ENCODE measurements at regions not wholly inside any gene's neighbourhood (a gene's known extent, or its start where the extent isn't known, plus 50 kb on each side); places are given as distances from the start of the nearest gene placed in this dataset.

DNA sequence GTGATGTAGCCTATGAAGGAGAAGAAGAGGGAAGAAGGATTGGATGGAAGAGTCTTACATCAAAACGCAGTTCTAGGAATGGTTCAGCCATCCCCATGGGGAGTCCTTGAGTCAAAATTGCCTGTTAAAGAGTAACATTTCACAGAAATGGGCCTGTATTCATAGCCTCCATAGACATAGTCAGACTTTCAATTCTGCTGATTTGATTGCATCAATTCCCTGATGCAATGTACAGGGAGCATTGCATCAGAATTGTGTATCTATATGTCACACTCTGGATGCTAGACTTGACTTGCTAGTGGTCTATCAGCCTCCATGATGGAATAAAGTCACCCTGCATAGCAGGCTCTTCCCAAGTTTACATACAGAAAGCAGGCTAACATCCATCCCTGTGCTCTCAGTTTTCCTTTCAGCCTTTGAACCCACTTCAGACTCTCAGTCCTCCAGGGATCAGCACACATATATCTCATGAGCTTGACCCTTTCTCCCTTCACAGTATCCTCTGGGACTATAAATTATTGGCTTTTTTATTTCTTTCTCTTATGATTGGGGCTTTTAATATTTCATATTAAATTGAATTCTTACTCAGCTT is 1111.7 kb upstream of the B3GALT2 start:
- DNase-seq (no peak), ATAC-seq (no peak)
- Histone ChIP-seq H3K27me3 (ENCODE audit: low read depth) (no peaks in the 10 kb centered on the region), H3K9me3 (no peaks in the 10 kb centered on the region), H3K4me1 (no peaks in the 10 kb centered on the region), H3K36me3 (no peaks in the 10 kb centered on the region), H3K4me3 (no peak overlapping the region), H3K27ac (no peak overlapping the region)
- no peak for TF ChIP-seq CTCF (IDR thresholded peaks at IDR 0.05)
- intact Hi-C loops (cut with DNase I) = no loop called here

DNA sequence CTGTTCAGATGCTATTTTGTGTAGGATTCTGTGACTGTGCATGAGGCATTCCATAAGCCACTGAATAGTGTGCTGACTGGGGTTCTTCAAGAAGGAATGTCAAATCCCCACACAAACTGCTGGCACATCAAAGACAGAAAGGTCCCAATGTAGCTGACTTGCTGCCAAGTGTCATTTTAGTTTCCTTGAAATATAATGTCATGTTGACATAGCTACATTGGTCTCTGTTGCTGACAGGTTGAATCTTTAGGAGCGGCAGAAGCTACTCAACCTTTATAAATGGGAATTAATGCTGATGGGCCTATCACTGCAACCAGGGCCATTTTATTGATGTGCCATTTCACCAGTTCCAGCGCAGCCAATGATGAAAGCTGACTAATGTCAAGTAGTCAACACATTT is 1110.7 kb upstream of the B3GALT2 start:
- Histone ChIP-seq H3K4me3 (no peak overlapping the region), H3K4me1 (no peaks in the 10 kb centered on the region), H3K36me3 (no peaks in the 10 kb centered on the region), H3K27me3 (ENCODE audit: low read depth) (no peaks in the 10 kb centered on the region), H3K27ac (no peak overlapping the region), H3K9me3 (no peaks in the 10 kb centered on the region)
- no peak for TF ChIP-seq CTCF (IDR thresholded peaks at IDR 0.05)
- ATAC-seq (no peak), DNase-seq (no peak)
- intact Hi-C loops (cut with DNase I) = no loop called here

DNA sequence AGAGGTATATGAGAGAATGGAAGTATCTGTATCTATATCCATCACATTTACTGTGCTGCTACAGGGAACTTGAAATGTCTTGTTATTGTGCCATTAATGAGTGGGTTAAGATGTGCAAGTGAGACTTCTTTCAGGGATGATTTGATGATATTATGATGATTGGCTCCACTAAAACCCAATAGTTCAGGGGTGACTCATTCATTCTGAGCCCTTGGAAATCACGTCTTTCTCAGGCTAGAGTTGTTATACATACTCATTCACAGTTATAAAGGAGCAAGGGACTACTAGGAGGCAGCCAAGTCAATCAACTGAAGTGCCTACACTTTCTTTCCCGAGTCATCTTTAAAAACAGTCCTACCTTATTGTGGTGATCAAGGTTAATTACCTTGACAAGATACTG is 1109.8 kb upstream of the B3GALT2 start:
- no peaks in the 10 kb centered on the region for H3K9me3 ChIP-seq
- DNase-seq (no peak), ATAC-seq (no peak)
- H3K27me3 ChIP-seq (ENCODE audit: low read depth) = no peaks in the 10 kb centered on the region
- no peaks in the 10 kb centered on the region for H3K36me3 ChIP-seq
- H3K4me1 ChIP-seq = no peaks in the 10 kb centered on the region
- no peak overlapping the region for H3K27ac ChIP-seq
- intact Hi-C loops (cut with DNase I) = no loop called here
- H3K4me3 ChIP-seq = no peak overlapping the region
- no peak for TF ChIP-seq CTCF (IDR thresholded peaks at IDR 0.05)

DNA sequence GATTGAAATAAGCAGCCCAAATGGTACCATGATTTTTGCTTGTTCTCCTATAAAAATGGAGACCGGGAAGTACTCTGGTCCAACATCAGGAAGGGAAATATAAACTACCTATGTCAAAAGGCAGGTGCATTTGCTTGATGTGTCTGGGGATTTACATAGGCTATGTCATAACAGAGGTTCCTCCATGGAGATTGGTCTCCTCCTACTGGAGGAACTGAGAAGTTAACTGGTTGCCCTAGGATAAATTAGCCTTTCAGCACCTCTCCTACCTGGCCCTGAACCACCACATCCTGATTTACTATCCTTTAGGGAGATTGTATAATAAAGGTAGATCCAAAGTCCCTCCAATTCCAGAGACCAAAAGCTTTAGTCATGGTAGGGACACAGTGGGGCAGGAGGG is 1109.3 kb upstream of the B3GALT2 start:
- peak; percentile 56 for TF ChIP-seq CTCF (IDR thresholded peaks at IDR 0.05)
- no peak for DNase-seq
- no peak overlapping the region for H3K4me3 ChIP-seq
- intact Hi-C loops (cut with DNase I) = no loop called here
- H3K9me3 ChIP-seq = no peaks in the 10 kb centered on the region
- ATAC-seq = peak; percentile 82 to 88
- no peaks in the 10 kb centered on the region for H3K27me3 ChIP-seq (ENCODE audit: low read depth)
- H3K36me3 ChIP-seq = no peaks in the 10 kb centered on the region
- no peaks in the 10 kb centered on the region for H3K4me1 ChIP-seq
- H3K27ac ChIP-seq = no peak overlapping the region

GRCh38 chr1:194293851-194294405 is 1107.5 kb upstream of the B3GALT2 start:
- TF ChIP-seq CTCF (IDR thresholded peaks at IDR 0.05) = no peak
- Histone ChIP-seq H3K27ac (no peak overlapping the region), H3K36me3 (no peaks in the 10 kb centered on the region), H3K9me3 (no peaks in the 10 kb centered on the region), H3K27me3 (ENCODE audit: low read depth) (no peaks in the 10 kb centered on the region), H3K4me1 (no peaks in the 10 kb centered on the region), H3K4me3 (no peak overlapping the region)
- intact Hi-C loops (cut with DNase I) = no loop called here
- ATAC-seq (no peak), DNase-seq (no peak)
